ENCODE measurements at regions not wholly inside any gene's neighbourhood (a gene's known extent, or its start where the extent isn't known, plus 50 kb on each side); places are given as distances from the start of the nearest gene placed in this dataset.

DNA sequence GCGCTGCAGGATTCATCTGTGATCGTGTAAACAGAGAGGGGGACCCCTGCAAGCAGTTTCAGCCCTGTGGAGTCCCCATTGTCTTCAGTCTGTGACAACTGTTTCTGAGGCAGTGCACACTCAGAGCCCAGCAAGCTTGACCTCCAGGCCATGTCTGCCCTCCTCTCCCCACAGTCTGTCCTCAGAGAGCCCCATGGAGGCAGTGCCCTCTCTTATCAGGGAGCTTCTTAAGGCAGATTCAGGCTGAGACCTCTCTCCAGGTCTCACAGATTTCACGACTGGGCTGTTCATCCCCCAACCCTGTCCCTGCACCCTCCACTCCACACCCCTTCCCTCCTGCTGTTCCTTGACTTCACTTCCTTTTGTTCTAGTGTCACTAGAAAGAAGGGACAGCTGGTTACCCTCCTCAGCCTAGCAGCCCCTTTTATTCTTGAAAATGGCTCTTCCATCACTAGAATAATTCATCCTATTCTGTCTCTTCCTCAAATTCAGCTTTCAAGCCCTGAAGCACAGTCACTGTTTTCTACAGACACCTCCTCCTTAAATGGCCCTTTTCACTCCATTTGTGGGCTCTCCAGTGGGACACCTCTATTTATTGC is 218.4 kb downstream of the MED10 start:
- no peak for DNase-seq

DNA sequence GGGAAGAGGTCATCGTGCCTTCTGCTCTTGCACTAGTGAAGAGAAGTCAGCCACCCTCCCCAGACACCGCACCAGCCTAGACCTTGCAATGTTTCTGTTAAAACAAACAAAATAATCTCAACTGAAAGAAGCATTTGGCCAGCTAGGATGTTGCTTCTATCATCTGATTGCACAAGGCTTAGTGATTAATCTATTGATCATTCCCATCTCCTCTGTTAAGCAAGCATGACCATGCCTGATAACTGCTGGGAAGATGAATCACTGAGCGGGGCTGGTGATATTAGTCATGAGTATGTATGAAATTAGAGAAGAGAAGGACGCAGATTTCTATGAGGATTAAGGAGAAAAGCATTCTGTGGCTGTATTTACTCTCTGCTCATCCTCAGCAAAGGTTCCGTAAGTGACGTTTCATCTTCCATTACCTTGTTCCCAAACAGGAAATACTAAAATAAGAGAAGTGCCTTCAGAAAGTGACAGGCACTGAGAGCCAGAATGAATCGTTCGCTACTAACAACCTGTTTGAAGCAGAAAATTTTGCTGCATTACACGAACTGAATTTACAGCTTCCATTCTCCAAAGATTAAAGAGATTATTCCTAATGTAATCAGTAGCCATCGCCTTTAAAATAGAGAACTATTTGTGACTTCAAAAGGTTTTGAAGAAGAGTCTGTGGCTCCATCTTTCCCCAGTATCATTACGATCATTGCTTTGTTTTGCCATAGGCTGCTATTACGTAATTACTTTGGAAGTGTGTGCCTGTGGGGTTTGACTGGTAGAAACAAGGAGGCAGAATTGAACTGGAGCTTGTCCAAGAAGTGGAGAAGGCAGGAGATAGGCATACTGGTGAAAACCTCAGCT is 219.1 kb downstream of the MED10 start:
- DNase-seq: no peak

- DNase-seq: no peak
These were observed 224.1 kb downstream of the MED10 start for GRCh38 chr5:6154216-6154615.

GRCh38 chr5:6146271-6146670 is 232.1 kb downstream of the MED10 start:
- DNase-seq: no peak

DNA sequence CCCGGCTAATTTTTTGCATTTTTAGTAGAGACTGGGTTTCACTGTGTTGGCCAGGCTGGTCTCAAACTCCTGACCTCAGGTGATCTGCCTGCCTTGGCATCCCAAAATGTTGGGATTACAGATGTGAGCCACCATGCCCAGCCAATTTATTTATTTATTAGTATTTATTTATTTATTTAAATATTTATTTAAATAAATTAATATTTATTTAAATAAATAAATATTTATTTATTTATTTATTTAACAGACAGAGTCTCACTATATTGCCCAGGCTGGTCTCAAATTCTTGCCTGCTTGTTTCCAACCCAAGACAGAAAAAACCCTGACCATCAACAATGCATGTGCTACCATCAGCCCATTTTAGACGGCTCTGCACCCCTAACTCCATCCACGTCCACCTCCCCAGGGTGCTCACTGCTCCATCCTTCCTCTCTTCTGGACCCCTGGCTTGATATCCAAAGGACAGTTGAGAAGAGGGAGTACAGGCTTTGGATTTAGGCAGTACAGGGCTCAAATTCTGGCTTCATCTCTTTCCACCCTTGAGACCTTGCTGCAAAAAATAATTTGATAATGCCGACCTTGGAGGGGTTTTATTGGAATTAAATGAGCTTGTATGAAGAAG is 232.6 kb downstream of the MED10 start:
- DNase-seq: no peak

DNA sequence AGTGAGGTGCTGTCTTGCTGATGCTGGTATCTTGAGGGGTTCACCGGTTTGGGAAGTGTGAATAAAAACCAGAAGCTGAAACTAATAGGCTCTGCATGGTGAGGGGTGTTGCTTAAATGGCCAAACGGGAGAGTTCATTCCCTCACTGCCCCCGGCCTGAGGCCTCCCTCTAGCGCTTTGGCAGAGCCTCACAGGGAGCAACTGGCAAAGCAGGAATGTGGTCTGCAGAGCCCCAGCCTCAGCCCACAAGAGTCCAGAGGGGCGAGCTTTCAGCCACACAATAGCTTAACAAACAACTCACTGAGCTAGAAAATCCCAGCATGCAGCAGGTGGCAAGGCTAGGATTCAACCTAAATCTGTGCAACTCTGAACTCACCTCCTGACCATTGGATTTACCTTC is 234.8 kb downstream of the MED10 start:
- no peak for DNase-seq

- DNase-seq: no peak
These were observed 236.0 kb downstream of the MED10 start for GRCh38 chr5:6142353-6142752.

DNA sequence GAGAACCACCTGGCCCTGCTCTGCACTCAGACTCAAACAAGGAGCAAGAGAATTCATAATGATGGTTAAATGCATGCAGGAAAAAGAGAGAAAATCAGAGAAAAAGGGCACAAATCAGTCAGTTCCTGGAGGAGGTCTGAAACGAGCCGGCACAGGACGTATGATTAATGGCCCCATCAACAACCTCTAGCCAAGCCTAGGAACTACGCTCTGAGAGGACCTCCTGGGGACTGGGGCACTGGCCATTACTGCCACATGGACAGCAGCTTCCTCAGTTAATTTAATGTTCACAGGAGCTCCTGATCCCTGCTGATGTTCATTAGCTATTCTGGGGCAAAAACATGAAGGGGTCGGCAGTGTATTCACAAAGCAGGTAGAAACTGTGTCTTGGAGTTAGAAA is 238.1 kb downstream of the MED10 start:
- no peak for DNase-seq

- DNase-seq: no peak
These were observed 242.4 kb downstream of the MED10 start for GRCh38 chr5:6135977-6136376.

GRCh38 chr5:6134281-6134680 is 244.1 kb downstream of the MED10 start:
- DNase-seq: no peak

GRCh38 chr5:6125781-6126180 is 252.6 kb downstream of the MED10 start:
- DNase-seq: no peak

GRCh38 chr5:6118691-6119090 is 259.7 kb downstream of the MED10 start:
- DNase-seq: no peak

GRCh38 chr5:6117212-6117611 is 261.1 kb downstream of the MED10 start:
- DNase-seq: no peak

DNA sequence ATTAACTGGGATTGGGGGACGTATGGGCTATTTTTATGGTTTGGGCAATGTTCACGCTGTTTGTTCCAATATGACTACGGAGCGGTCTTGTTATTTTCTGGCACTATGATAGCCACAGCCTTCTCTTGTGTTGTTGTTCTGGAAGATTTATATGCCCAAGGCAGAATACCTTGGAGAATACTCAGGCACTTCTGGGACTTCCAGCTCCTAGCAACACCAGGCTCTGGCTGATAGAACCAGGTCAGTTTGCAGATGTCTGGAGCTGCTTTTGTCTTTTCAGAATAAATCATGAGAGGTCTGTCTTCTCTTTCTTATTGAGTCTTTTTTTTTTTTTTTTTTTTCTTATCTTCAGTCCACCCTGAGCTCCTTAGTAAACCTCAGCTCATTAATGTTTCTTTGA is 262.5 kb downstream of the MED10 start:
- DNase-seq: no peak

DNA sequence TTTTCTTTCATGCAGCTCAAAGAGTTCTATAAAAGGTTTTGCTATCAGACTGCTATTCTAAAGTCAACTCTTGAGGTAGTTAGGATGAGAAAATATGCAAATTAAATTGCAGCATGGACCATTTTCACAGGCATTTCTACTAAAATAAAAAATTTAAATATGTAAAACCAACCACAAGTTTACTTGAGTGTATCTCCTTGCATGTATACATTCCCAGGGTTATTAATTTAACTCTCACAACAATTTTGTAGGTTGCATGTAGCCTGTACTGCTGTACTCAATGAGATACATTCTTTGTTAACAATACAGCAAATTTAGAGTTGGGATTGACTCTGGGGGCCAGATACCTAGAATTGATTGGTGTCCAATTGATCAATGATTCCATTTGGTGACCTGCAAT is 265.8 kb downstream of the MED10 start:
- no peak for DNase-seq

- no peak for DNase-seq
These were observed 266.2 kb downstream of the MED10 start for GRCh38 chr5:6112125-6112524.

DNA sequence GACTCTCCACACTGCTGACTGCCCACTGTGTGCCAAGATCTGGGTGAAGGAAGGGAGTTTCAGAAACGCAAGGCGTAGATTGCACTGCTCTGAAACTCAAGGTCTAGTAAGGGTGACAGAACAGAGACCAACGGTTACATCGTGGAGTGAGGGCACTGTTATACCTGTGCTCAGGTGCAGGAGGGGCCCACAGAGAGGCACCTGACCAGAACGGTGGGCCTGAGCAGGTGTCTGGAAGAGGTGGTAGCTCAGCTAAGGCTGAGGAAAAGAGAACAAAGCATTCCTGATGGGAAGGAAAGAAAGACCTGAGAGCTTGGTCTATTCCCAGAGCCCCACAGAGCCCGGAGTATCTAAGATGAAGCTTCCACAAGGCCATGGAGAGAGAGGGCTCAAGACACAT is 267.2 kb downstream of the MED10 start:
- no peak for DNase-seq

GRCh38 chr5:6110441-6111005 is 267.8 kb downstream of the MED10 start:
- no peak for DNase-seq

- DNase-seq: no peak
These were observed 269.1 kb downstream of the MED10 start for GRCh38 chr5:6108981-6109825.

DNA sequence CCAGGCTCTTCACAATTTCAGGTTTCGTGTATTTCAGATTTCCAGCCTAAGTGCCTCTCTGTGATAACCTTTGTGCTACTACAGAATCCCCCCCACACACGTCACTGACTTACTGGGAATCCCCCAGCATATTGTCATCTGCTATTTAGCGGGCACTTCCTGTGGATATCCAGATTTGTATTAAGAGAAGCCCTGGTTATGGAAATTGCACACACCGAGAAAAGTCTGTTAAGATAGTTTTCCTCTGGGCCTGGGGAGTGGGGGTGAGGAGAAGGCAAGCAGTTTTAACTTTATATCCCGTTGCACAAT is 269.9 kb downstream of the MED10 start:
- no peak for DNase-seq

- DNase-seq: no peak
These were observed 270.4 kb downstream of the MED10 start for GRCh38 chr5:6107675-6108539.

DNA sequence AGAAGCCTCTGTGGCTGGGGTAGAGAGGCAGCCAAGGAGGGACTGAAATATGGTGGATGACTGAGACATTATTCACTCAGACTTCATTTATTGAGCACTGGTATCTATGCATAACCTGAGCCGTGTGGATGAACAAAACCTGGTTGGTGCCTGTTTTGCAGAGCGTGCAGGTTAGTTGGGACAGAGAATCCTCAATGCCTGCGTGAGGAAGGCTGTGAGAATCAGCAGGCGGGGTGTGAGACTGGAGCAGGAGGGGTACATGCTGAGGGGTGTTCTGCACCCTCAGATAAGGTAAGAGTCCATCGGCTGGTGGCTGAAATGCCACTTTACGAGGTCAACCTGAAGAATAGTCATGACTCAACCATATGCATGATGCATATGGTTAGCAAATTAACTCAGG is 271.6 kb downstream of the MED10 start:
- DNase-seq: no peak
